GM23338 (cell line): ENCODE measurements at regions not wholly inside any gene's neighbourhood (a gene's known extent, or its start where the extent isn't known, plus 50 kb on each side); places are given as distances from the start of the nearest gene placed in this dataset.

ENCODE experiments used
- ATAC-seq: fragments of 200-7000 bp; cut with Tn5 transposase; 3 replicates; pipeline ENCODE4 v1.9.1; 2020
- DNase-seq: peaks from one replicate; pipeline ENCODE4 v3.0.0-alpha.2; 2015; ENCODE audit warnings: low spot score
- H2AFZ ChIP-seq: fragments of 200-600 bp; sonication (generic); 2 replicates; pipeline ENCODE4 v1.8.0; 2016; ENCODE audit warnings: antibody characterized with exemption, mild to moderate bottlenecking, moderate library complexity
- H3F3A ChIP-seq: fragments of 200-600 bp; sonication (generic); replicated peaks from 2 replicates; pipeline ENCODE4 v1.8.0; 2017; ENCODE audit warnings: antibody characterized with exemption, mixed run types, low read depth
- H3K27ac ChIP-seq: fragments of 200-600 bp; sonication (generic); 2 replicates; pipeline ENCODE4 v1.6.1; 2016; ENCODE audit warnings: low read depth
- H3K27me3 ChIP-seq: fragments of 200-600 bp; sonication (generic); 2 replicates; pipeline ENCODE4 v1.8.0; 2016; ENCODE audit warnings: mild to moderate bottlenecking, mixed run types, moderate library complexity; ENCODE audit not compliant: insufficient read depth
- H3K36me3 ChIP-seq: fragments of 200-600 bp; sonication (generic); 2 replicates; pipeline ENCODE4 v1.8.0; 2016; ENCODE audit warnings: mild to moderate bottlenecking; ENCODE audit not compliant: insufficient read depth
- H3K4me1 ChIP-seq: fragments of 200-600 bp; sonication (generic); 2 replicates; pipeline ENCODE4 v1.8.0; 2016; ENCODE audit warnings: mild to moderate bottlenecking, moderate library complexity; ENCODE audit not compliant: insufficient read depth
- H3K4me2 ChIP-seq: fragments of 200-600 bp; sonication (generic); 2 replicates; pipeline ENCODE4 v1.7.1; 2017; ENCODE audit warnings: mixed run types
- H3K4me3 ChIP-seq: fragments of 200-600 bp; sonication (generic); 2 replicates; pipeline ENCODE4 v1.6.1; 2016; ENCODE audit warnings: mixed run types
- H3K79me2 ChIP-seq: fragments of 200-600 bp; sonication (generic); replicated peaks from 2 replicates; pipeline ENCODE4 v1.8.0; 2017; ENCODE audit warnings: mild to moderate bottlenecking; ENCODE audit not compliant: insufficient read depth
- H3K9me2 ChIP-seq: fragments of 200-600 bp; sonication (generic); 2 replicates; pipeline ENCODE4 v1.8.0; 2017; ENCODE audit not compliant: insufficient read depth
- H4K20me1 ChIP-seq: fragments of 200-600 bp; sonication (generic); replicated peaks from 2 replicates; pipeline ENCODE4 v1.8.0; 2017; ENCODE audit warnings: mild to moderate bottlenecking; ENCODE audit not compliant: insufficient read depth
- H3K27ac Mint-ChIP-seq: 2 replicates; pipeline ENCODE4 v1.8.0; 2020; ENCODE audit warnings: inconsistent platforms, mild to moderate bottlenecking, moderate library complexity, mixed read lengths
- H3K27me3 Mint-ChIP-seq: 3 replicates; pipeline ENCODE4 v1.8.0; 2022; ENCODE audit warnings: low read depth, mild to moderate bottlenecking, moderate library complexity, mixed read lengths, inconsistent platforms; ENCODE audit not compliant: insufficient read depth, poor library complexity
- H3K36me3 Mint-ChIP-seq: 3 replicates; pipeline ENCODE4 v1.8.0; 2021; ENCODE audit warnings: low read depth, mild to moderate bottlenecking, inconsistent platforms, moderate library complexity, mixed read lengths
- H3K4me1 Mint-ChIP-seq: 3 replicates; pipeline ENCODE4 v1.8.0; 2020; ENCODE audit warnings: mild to moderate bottlenecking, inconsistent platforms, mixed read lengths
- H3K4me3 Mint-ChIP-seq: 3 replicates; pipeline ENCODE4 v1.8.0; 2021; ENCODE audit warnings: moderate library complexity, mild to moderate bottlenecking, inconsistent platforms, mixed read lengths
- H3K9me3 Mint-ChIP-seq: 3 replicates; pipeline ENCODE4 v1.8.0; 2020; ENCODE audit warnings: moderate library complexity, mild to moderate bottlenecking, inconsistent platforms, mixed read lengths
- CREB1 ChIP-seq: fragments of 250-450 bp; sonication (Bioruptor Pico); IDR thresholded peaks from 2 replicates; pipeline ENCODE4 v1.5.0; 2020; ENCODE audit warnings: low read depth, mild to moderate bottlenecking, moderate library complexity
- CTCF ChIP-seq, 2 experiments: fragments of 200-600 bp in 1 of 2; sonication (generic) in 1 of 2; conservative IDR thresholded peaks; 2 replicates each; pipeline versions ENCODE4 v1.5.1 to v1.6.1; 2016 to 2017; ENCODE audit warnings: antibody characterized with exemption in 2 of 2, low read depth in 2 of 2, mild to moderate bottlenecking in 2 of 2, moderate library complexity in 1 of 2
- ETS1 ChIP-seq: IDR thresholded peaks from 2 replicates; pipeline ENCODE4 v1.6.1; 2016; ENCODE audit warnings: antibody characterized with exemption
- EZH2 ChIP-seq: fragments of 200-600 bp; sonication (generic); IDR thresholded peaks from one replicate; pipeline ENCODE4 v1.8.0; 2017; ENCODE audit warnings: antibody characterized with exemption, mild to moderate bottlenecking, low read depth; ENCODE audit not compliant: unreplicated experiment
- EZH2phosphoT487 ChIP-seq: fragments of 200-600 bp; sonication (generic); IDR thresholded peaks from one replicate; pipeline ENCODE4 v1.8.1; 2018; ENCODE audit warnings: antibody characterized with exemption; ENCODE audit not compliant: unreplicated experiment
- POLR2AphosphoS5 ChIP-seq: IDR thresholded peaks from 2 replicates; pipeline ENCODE4 v1.6.1; 2016; ENCODE audit warnings: antibody characterized with exemption, low read depth
- REST ChIP-seq: IDR thresholded peaks from one replicate; pipeline ENCODE4 v1.6.1; 2018; ENCODE audit warnings: antibody characterized with exemption; ENCODE audit not compliant: unreplicated experiment
- STAT1 ChIP-seq: IDR thresholded peaks from one replicate; pipeline ENCODE4 v1.6.1; 2016; ENCODE audit warnings: antibody characterized with exemption; ENCODE audit not compliant: unreplicated experiment
- ZNF114 ChIP-seq: fragments of 250-450 bp; sonication (Bioruptor Pico); IDR thresholded peaks from 2 replicates; pipeline ENCODE4 v1.5.0; 2020; ENCODE audit warnings: mild to moderate bottlenecking, moderate library complexity
- ZNF331 ChIP-seq: fragments of 250-450 bp; sonication (Bioruptor Pico); IDR thresholded peaks from 2 replicates; pipeline ENCODE4 v1.5.0; 2020; ENCODE audit warnings: low read depth, mild to moderate bottlenecking, moderate library complexity

- TF ChIP-seq REST (no peak), CREB1 (no peak), CTCF (conservative IDR thresholded peaks at IDR 0.05; ENCODE audit: low read depth in 2 of 2) (no peak), ZNF331 (CRISPR knock-in tag) (no peak), EZH2 (no peak), POLR2AphosphoS5 (no peak)
Measured at GRCh38 chr6:139955366-139956155, 581.1 kb upstream of the CITED2 start (continued).

GRCh38 chr6:139954463-139955071 is 580.1 kb upstream of the CITED2 start:
- DNase-seq (no peak), ATAC-seq (no peak)
- Histone ChIP-seq H3K4me2 (no peak overlapping the region), H3K9me2 (no peaks in the 10 kb centered on the region), H3K36me3 (no peaks in the 10 kb centered on the region), H3K4me3 (no peak overlapping the region), H3K79me2 (no peaks in the 10 kb centered on the region), H3K27ac (no peak overlapping the region), H2AFZ (no peak overlapping the region), H3F3A (no peaks in the 10 kb centered on the region), H3K27me3 (no peaks in the 10 kb centered on the region), H4K20me1 (no peaks in the 10 kb centered on the region), H3K4me1 (no peaks in the 10 kb centered on the region)
- Mint-ChIP-seq H3K27ac (no peak overlapping the region), H3K4me3 (no peak overlapping the region), H3K4me1 (no peaks in the 10 kb centered on the region), H3K9me3 (peaks cover 18% of the 10 kb centered on the region), H3K27me3 (no peaks in the 10 kb centered on the region), H3K36me3 (peaks cover 10% of the 10 kb centered on the region; the same call in 1 of the 3 replicates)
- TF ChIP-seq STAT1 (no peak), POLR2AphosphoS5 (no peak), REST (no peak), ZNF331 (CRISPR knock-in tag) (no peak), EZH2phosphoT487 (no peak), CTCF (conservative IDR thresholded peaks at IDR 0.05; ENCODE audit: low read depth in 2 of 2) (no peak), ZNF114 (CRISPR knock-in tag) (no peak), EZH2 (no peak), ETS1 (no peak)
